PC-3 (cell line): ENCODE measurements at regions not wholly inside any gene's neighbourhood (a gene's known extent, or its start where the extent isn't known, plus 50 kb on each side); places are given as distances from the start of the nearest gene placed in this dataset.

Experiments used
- ATAC-seq: fragments of 200-7000 bp; cut with Tn5 transposase; 2 replicates; pipeline ENCODE4 v1.9.1; 2020; ENCODE audit warnings: mild to moderate bottlenecking, moderate library complexity
- BruUV-seq: library from RNA; stranded (reverse); fragments of 400-500 nt; replicated peaks from 2 replicates; lab custom pipeline; 2021; lab: Mats Ljungman, UMichigan
- CTCF ChIA-PET: fragments of 300-600 bp; sonication (Branson Sonifier 250); formaldehyde crosslinking; loops from one replicate; lab custom pipeline; 2022; ENCODE audit warnings: antibody characterized with exemption; lab: Charles Lee
- POLR2A ChIA-PET: fragments of 300-600 bp; sonication (Branson Sonifier 250); formaldehyde crosslinking; loops from one replicate; lab custom pipeline; 2022; ENCODE audit warnings: antibody characterized with exemption; ENCODE audit not compliant: unreplicated experiment; lab: Charles Lee
- DNase-seq: peaks from one replicate; pipeline ENCODE4 v3.0.0-alpha.2; 2015
- H2AFZ ChIP-seq: fragments of 300-600 bp; sonication (generic); 2 replicates; pipeline ENCODE4 v1.6.0; 2016; ENCODE audit warnings: antibody characterized with exemption, low read length
- H3F3A ChIP-seq: fragments of 300-600 bp; sonication (generic); one replicate; pipeline ENCODE4 v1.6.0; 2017; ENCODE audit warnings: antibody characterized with exemption, low read length, control low read depth, mild to moderate bottlenecking; ENCODE audit not compliant: unreplicated experiment
- H3K27ac ChIP-seq: fragments of 300-600 bp; sonication (generic); 2 replicates; pipeline ENCODE4 v1.5.1; 2016; ENCODE audit warnings: mild to moderate bottlenecking, low read length
- H3K27me3 ChIP-seq: fragments of 300-600 bp; sonication (generic); 2 replicates; pipeline ENCODE4 v1.6.1; 2016; ENCODE audit warnings: low read length, mixed read lengths
- H3K36me3 ChIP-seq: fragments of 300-600 bp; sonication (generic); 2 replicates; pipeline ENCODE4 v1.6.1; 2016; ENCODE audit warnings: low read depth, mixed run types, low read length, mixed read lengths
- H3K4me1 ChIP-seq: fragments of 300-600 bp; sonication (generic); 2 replicates; pipeline ENCODE4 v1.5.1; 2016; ENCODE audit warnings: low read length; ENCODE audit not compliant: insufficient read depth
- H3K4me2 ChIP-seq: fragments of 300-600 bp; sonication (generic); 2 replicates; pipeline ENCODE4 v1.6.0; 2016; ENCODE audit warnings: low read length
- H3K4me3 ChIP-seq: fragments of 300-600 bp; sonication (generic); 2 replicates; pipeline ENCODE4 v1.5.1; 2016; ENCODE audit warnings: mild to moderate bottlenecking, low read length, mixed read lengths
- H3K79me2 ChIP-seq: fragments of 300-600 bp; sonication (generic); 2 replicates; pipeline ENCODE4 v1.6.1; 2017; ENCODE audit warnings: low read length, mixed read lengths
- H3K9ac ChIP-seq: fragments of 300-600 bp; sonication (generic); 2 replicates; pipeline ENCODE4 v1.6.0; 2016; ENCODE audit warnings: mild to moderate bottlenecking, low read length
- H3K9me2 ChIP-seq: fragments of 300-600 bp; sonication (generic); replicated peaks from 2 replicates; pipeline ENCODE4 v1.6.1; 2016; ENCODE audit warnings: mixed run types, low read length, mixed read lengths
- H3K9me3 ChIP-seq: fragments of 300-600 bp; sonication (generic); 2 replicates; pipeline ENCODE4 v1.6.1; 2016; ENCODE audit warnings: low read length, mixed read lengths
- H4K20me1 ChIP-seq: fragments of 300-600 bp; sonication (generic); 2 replicates; pipeline ENCODE4 v1.6.1; 2016; ENCODE audit warnings: low read length, mixed read lengths
- EZH2 ChIP-seq: fragments of 300-600 bp; sonication (generic); IDR thresholded peaks from one replicate; pipeline ENCODE4 v1.6.1; 2017; ENCODE audit warnings: antibody characterized with exemption, mild to moderate bottlenecking, low read length; ENCODE audit not compliant: unreplicated experiment
- EZH2phosphoT487 ChIP-seq: fragments of 300-600 bp; sonication (generic); IDR thresholded peaks from 2 replicates; pipeline ENCODE4 v1.6.1; 2018; ENCODE audit warnings: mild to moderate bottlenecking, antibody characterized with exemption, low read length, borderline replicate concordance
- intact Hi-C: fragments of 100-400 bp; cut with micrococcal nuclease; formaldehyde crosslinking; loops from 2 replicates; pipeline ENCODE4 v1.9.0; 2023
- TF ChIP-seq, protein P1 (sequence below): fragments of 300-600 bp; sonication (generic); conservative IDR thresholded peaks from 2 replicates; pipeline ENCODE4 v1.5.1; 2017; ENCODE audit warnings: antibody characterized with exemption, low read depth, mild to moderate bottlenecking, low read length

DNA sequence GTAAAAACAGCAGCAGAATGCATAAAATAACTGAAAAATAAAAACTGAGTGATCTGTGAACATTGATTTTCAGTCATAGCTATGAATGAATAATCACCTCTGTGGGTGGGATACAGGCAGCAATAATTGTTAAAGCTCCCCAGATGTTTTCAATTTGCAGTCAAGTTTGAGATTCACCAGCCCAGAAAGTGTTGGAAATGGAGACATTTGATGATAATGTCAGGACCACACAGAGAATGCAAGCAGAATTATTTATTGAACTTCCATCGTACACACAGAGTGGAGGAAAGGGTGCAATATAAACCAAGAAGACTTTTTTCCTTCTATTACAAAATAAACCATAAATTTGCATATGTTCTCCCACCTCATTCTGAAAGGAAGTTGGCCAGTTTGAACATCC is 601.7 kb downstream of the ANKRD7 start:
- Histone ChIP-seq H3K9me2 (no peaks in the 10 kb centered on the region), H3K4me1 (no peaks in the 10 kb centered on the region), H3K36me3 (no peaks in the 10 kb centered on the region), H3K9me3 (no peaks in the 10 kb centered on the region), H4K20me1 (no peaks in the 10 kb centered on the region), H3K9ac (no peak overlapping the region), H3K27ac (no peak overlapping the region), H3K4me2 (no peak overlapping the region), H3K27me3 (no peaks in the 10 kb centered on the region), H3K4me3 (no peak overlapping the region), H3K79me2 (no peaks in the 10 kb centered on the region), H2AFZ (no peak overlapping the region), H3F3A (no peaks in the 10 kb centered on the region)
- no TSS peak for BruUV-seq
- ATAC-seq, result no peak
- DNase-seq, result no peak
- ChIA-PET POLR2A (no interaction called here), CTCF (no interaction called here)
- TF ChIP-seq EZH2 (no peak), EZH2phosphoT487 (no peak)
- TF ChIP-seq, protein P1, sequence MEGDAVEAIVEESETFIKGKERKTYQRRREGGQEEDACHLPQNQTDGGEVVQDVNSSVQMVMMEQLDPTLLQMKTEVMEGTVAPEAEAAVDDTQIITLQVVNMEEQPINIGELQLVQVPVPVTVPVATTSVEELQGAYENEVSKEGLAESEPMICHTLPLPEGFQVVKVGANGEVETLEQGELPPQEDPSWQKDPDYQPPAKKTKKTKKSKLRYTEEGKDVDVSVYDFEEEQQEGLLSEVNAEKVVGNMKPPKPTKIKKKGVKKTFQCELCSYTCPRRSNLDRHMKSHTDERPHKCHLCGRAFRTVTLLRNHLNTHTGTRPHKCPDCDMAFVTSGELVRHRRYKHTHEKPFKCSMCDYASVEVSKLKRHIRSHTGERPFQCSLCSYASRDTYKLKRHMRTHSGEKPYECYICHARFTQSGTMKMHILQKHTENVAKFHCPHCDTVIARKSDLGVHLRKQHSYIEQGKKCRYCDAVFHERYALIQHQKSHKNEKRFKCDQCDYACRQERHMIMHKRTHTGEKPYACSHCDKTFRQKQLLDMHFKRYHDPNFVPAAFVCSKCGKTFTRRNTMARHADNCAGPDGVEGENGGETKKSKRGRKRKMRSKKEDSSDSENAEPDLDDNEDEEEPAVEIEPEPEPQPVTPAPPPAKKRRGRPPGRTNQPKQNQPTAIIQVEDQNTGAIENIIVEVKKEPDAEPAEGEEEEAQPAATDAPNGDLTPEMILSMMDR, result no peak
- intact Hi-C loops, result no loop called here

DNA sequence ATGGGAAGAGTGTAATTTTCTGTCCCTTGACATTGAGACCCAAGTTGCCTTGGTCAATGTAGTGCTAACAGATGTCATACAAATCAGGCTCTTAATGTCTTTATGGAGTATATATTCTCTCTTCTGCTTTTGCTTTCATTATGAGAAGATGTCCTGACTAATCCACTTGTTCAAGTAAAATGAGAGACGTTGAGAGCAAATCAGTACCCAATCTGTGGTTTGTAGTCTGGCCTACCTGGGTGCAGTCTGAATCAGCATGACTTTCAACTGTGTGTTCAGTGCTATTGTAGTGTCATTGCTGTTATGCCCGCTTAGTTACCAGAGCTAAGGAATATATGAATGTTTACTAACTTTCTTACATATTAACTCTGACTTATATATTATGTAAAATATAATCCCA is 612.4 kb downstream of the ANKRD7 start:
- BruUV-seq, result no TSS peak
- H3K27me3 ChIP-seq, result no peaks in the 10 kb centered on the region

DNA sequence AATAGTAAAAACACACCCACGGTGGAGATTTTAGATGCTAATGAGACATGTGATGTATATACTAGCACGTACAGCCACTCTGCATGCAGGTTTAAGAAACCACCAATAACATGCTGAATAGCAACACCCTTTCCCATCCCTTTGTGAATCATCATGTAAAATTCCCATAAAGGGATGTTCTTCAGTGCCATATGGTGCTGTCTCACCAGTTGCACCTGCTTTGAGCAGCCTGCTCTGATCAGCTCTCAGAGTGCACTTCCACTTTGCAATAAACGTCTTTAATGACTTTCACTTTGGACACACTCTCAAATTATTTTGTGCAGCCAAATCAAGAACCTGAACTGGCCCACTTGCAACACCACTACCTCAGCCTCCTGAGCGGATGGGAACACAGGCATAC is 615.0 kb downstream of the ANKRD7 start:
- Histone ChIP-seq H3F3A (no peaks in the 10 kb centered on the region), H3K4me2 (no peak overlapping the region), H3K27me3 (no peaks in the 10 kb centered on the region), H3K27ac (no peak overlapping the region), H3K9me2 (no peaks in the 10 kb centered on the region), H3K9ac (no peak overlapping the region), H3K79me2 (no peaks in the 10 kb centered on the region), H4K20me1 (no peaks in the 10 kb centered on the region), H3K9me3 (0 out of 2 replicates have a peak, but pooled peaks cover 4% of the 10 kb centered on the region), H3K36me3 (no peaks in the 10 kb centered on the region), H3K4me1 (no peaks in the 10 kb centered on the region), H3K4me3 (no peak overlapping the region), H2AFZ (no peak overlapping the region)
- intact Hi-C loops, result no loop called here
- no peak for TF ChIP-seq EZH2phosphoT487
- TF ChIP-seq, protein P1, result no peak
- no peak for TF ChIP-seq EZH2
- ATAC-seq, result no peak; the same call in 1 of the 2 replicates
- CTCF ChIA-PET, result no interaction called here
- POLR2A ChIA-PET, result no interaction called here
- BruUV-seq, result no TSS peak
- DNase-seq, result no peak

More for the DNA sequence above, 612.4 kb downstream of the ANKRD7 start:
- no peak overlapping the region for H3K9ac ChIP-seq
- DNase-seq (no peak), ATAC-seq (no peak)
- H2AFZ ChIP-seq, result no peak overlapping the region
- ChIA-PET CTCF (no interaction called here), POLR2A (interaction anchor here (0.5 kb wide), 1 partner anchor 24 kb away, joined by 7 read pairs; no protein-coding TSS in a partner anchor)
- no peaks in the 10 kb centered on the region for H3K36me3 ChIP-seq
- no peaks in the 10 kb centered on the region for H3K79me2 ChIP-seq
- no peaks in the 10 kb centered on the region for H3F3A ChIP-seq
- no peak overlapping the region for H3K4me2 ChIP-seq
- H3K27ac ChIP-seq, result no peak overlapping the region
- TF ChIP-seq, protein P1, result no peak
- TF ChIP-seq EZH2, result no peak
- no peak for TF ChIP-seq EZH2phosphoT487
- H3K9me3 ChIP-seq, result peaks cover 11% of the 10 kb centered on the region; the same call in 1 of the 2 replicates
- intact Hi-C loops, result no loop called here
- H3K9me2 ChIP-seq, result no peaks in the 10 kb centered on the region
- H4K20me1 ChIP-seq, result no peaks in the 10 kb centered on the region
- no peak overlapping the region for H3K4me3 ChIP-seq
- H3K4me1 ChIP-seq, result no peaks in the 10 kb centered on the region
